K562 (cell line): ENCODE measurements at regions not wholly inside any gene's neighbourhood (a gene's known extent, or its start where the extent isn't known, plus 50 kb on each side); places are given as distances from the start of the nearest gene placed in this dataset.

Experiments used
- ATAC-seq: fragments of 200-7000 bp; cut with Tn5 transposase; 3 replicates; pipeline ENCODE4 v1.9.1; 2020; ENCODE audit warnings: moderate library complexity
- BruUV-seq: library from RNA; stranded (reverse); fragments of 400-500 nt; replicated peaks from 2 replicates; lab custom pipeline; 2021; lab: Mats Ljungman, UMichigan
- CTCF ChIA-PET: fragments of 300-600 bp; formaldehyde crosslinking; extraction: SDS; loops from one replicate; lab custom pipeline; 2021; ENCODE audit warnings: low intra/inter-chr PET ratio; lab: Yijun Ruan, JAX
- POLR2A ChIA-PET: fragments of 300-600, 350-650 bp; sonication (Branson Sonifier 250); formaldehyde crosslinking; extraction: SDS; loops from one replicate; lab custom pipeline; 2021; ENCODE audit warnings: antibody characterized with exemption, inconsistent platforms; lab: Yijun Ruan, JAX
- DNase-seq, 4 experiments: peaks; one replicate each; pipeline versions ENCODE4 v3.0.0 to v3.0.0-alpha.2; 2011 to 2018; ENCODE audit warnings: low spot score in 3 of 4, mixed read lengths in 3 of 4; ENCODE audit errors: extremely low read depth in 1 of 4
- FAIRE-seq: peaks from 2 replicates; lab custom pipeline; 2011; peaks lifted over from hg19 to GRCh38; lab: Jason Lieb, UNC
- H2AFZ ChIP-seq: 2 replicates; pipeline ENCODE4 v1.6.0; 2011; ENCODE audit warnings: low read depth, low read length, control low read depth, inconsistent platforms
- H3K27ac ChIP-seq: fragments of 200-600 bp; 3 replicates; pipeline ENCODE4 v1.8.0; 2011; ENCODE audit warnings: low read depth, mild to moderate bottlenecking, control low read depth, inconsistent platforms, low read length, moderate library complexity, mixed read lengths; ENCODE audit errors: extremely low read depth
- H3K27me3 ChIP-seq, 2 experiments: fragments of 300-600 bp in 1 of 2; 2 replicates in 1 of 2; 3 replicates in 1 of 2; pipeline versions ENCODE4 v1.6.0 to v1.8.0; 2011; ENCODE audit warnings: inconsistent platforms in 2 of 2, low read length in 2 of 2, mild to moderate bottlenecking in 1 of 2, mixed read lengths in 1 of 2, moderate library complexity in 1 of 2; ENCODE audit not compliant: control insufficient read depth in 2 of 2, insufficient read depth in 2 of 2
- H3K36me3 ChIP-seq: fragments of 300-600 bp; 3 replicates; pipeline ENCODE4 v1.8.0; 2011; ENCODE audit warnings: mild to moderate bottlenecking, low read length, inconsistent platforms; ENCODE audit not compliant: control insufficient read depth, insufficient read depth
- H3K4me1 ChIP-seq, 2 experiments: fragments of 200-600 bp in 1 of 2; replicated peaks in 1 of 2; 2 replicates in 1 of 2; 3 replicates in 1 of 2; pipeline versions ENCODE4 v1.5.1 to v1.8.0; 2011; ENCODE audit warnings: inconsistent platforms in 2 of 2, low read length in 2 of 2, mild to moderate bottlenecking in 1 of 2, mixed read lengths in 1 of 2, moderate library complexity in 1 of 2; ENCODE audit not compliant: control insufficient read depth in 2 of 2, insufficient read depth in 2 of 2
- H3K4me2 ChIP-seq: 2 replicates; pipeline ENCODE4 v1.6.1; 2011; ENCODE audit warnings: low read length, control low read depth, inconsistent platforms, mixed read lengths; ENCODE audit not compliant: insufficient read depth
- H3K4me3 ChIP-seq: fragments of 200-600 bp; sonication (generic), shearing (Covaris generic); 2 replicates; pipeline ENCODE4 v1.5.1; 2016; ENCODE audit warnings: control low read depth, inconsistent platforms
- H3K79me2 ChIP-seq: fragments of 200-600 bp; 3 replicates; pipeline ENCODE4 v1.8.0; 2011; ENCODE audit warnings: low read length, inconsistent platforms; ENCODE audit not compliant: control insufficient read depth, insufficient read depth
- H3K9ac ChIP-seq, 2 experiments: 2 replicates each; pipeline versions ENCODE4 v1.6.0 to v1.6.1; 2011; ENCODE audit warnings: low read depth in 2 of 2, low read length in 2 of 2, control low read depth in 1 of 2, inconsistent platforms in 1 of 2, mild to moderate bottlenecking in 1 of 2, mixed read lengths in 1 of 2; ENCODE audit not compliant: insufficient read depth in 1 of 2
- H3K9me1 ChIP-seq: one replicate; pipeline ENCODE4 v1.6.0; 2011; ENCODE audit warnings: inconsistent platforms, mild to moderate bottlenecking, low read length, moderate library complexity; ENCODE audit not compliant: control insufficient read depth, insufficient read depth
- H3K9me3 ChIP-seq: replicated peaks from 2 replicates; pipeline ENCODE4 v1.5.1; 2011; ENCODE audit warnings: low read depth, low read length, inconsistent platforms; ENCODE audit not compliant: control insufficient read depth, insufficient read depth
- H4K20me1 ChIP-seq: replicated peaks from 2 replicates; pipeline ENCODE4 v1.6.1; 2011; ENCODE audit warnings: low read length, inconsistent platforms, mixed read lengths; ENCODE audit not compliant: control insufficient read depth, insufficient read depth
- CSDE1 ChIP-seq, 2 experiments: fragments of 450-650 bp; IDR thresholded peaks; 2 replicates each; pipeline ENCODE4 v1.6.1; 2016; ENCODE audit warnings: mild to moderate bottlenecking in 1 of 2
- EP400 ChIP-seq: fragments of 450-650 bp; IDR thresholded peaks from 2 replicates; pipeline ENCODE4 v1.6.1; 2017; ENCODE audit warnings: antibody characterized with exemption, mild to moderate bottlenecking, moderate library complexity
- HDAC8 ChIP-seq: fragments of 450-650 bp; IDR thresholded peaks from 2 replicates; pipeline ENCODE4 v1.6.1; 2016; ENCODE audit warnings: mild to moderate bottlenecking, missing genetic modification characterization, moderate library complexity, missing compliant biosample characterization
- HEY1 ChIP-seq: fragments of 250-450 bp; sonication (Bioruptor Pico); IDR thresholded peaks from 2 replicates; pipeline ENCODE4 v1.5.0; 2020; ENCODE audit warnings: mild to moderate bottlenecking, moderate library complexity, borderline replicate concordance
- LARP7 ChIP-seq: fragments of 450-650 bp; IDR thresholded peaks from 2 replicates; pipeline ENCODE4 v1.6.1; 2016
- SIX5 ChIP-seq, 2 experiments: IDR thresholded peaks; 2 replicates each; pipeline ENCODE4 v1.6.1; 2011; ENCODE audit warnings: low read length in 2 of 2, borderline replicate concordance in 1 of 2, low read depth in 1 of 2, mild to moderate bottlenecking in 1 of 2, moderate library complexity in 1 of 2; ENCODE audit not compliant: insufficient read depth in 1 of 2
- SMAD3 ChIP-seq: fragments of 450-650 bp; formaldehyde crosslinking; conservative IDR thresholded peaks from 2 replicates; pipeline ENCODE4 v1.4.0; 2020; ENCODE audit warnings: mild to moderate bottlenecking
- SMARCB1 ChIP-seq: IDR thresholded peaks from 2 replicates; pipeline ENCODE4 v1.6.1; 2011; ENCODE audit warnings: improper control_type of control experiment, low read depth; ENCODE audit not compliant: insufficient read length
- ZNF232 ChIP-seq: sonication (generic); formaldehyde crosslinking; IDR thresholded peaks from 2 replicates; pipeline ENCODE4 v1.8.0; 2022; ENCODE audit warnings: mild to moderate bottlenecking, missing genetic modification reagents
- WGBS: fragments of 100-300 bp; shearing (Covaris generic); methylation state at CpG from one replicate; pipeline ENCODE4 v1.1.6; 2016; ENCODE audit warnings: low coverage, mixed read lengths; ENCODE audit not compliant: insufficient coverage; ENCODE audit errors: missing lambda C conversion rate; 5-methylcytosine and 5-hydroxymethylcytosine counted together
- in situ Hi-C: fragments of 300-500 bp; cut with MboI; formaldehyde crosslinking; loops from 4 replicates; pipeline ENCODE4 v1.15.0; 2018; ENCODE audit warnings: inconsistent platforms, mixed read lengths
- intact Hi-C: fragments of 100-400 bp; cut with micrococcal nuclease; formaldehyde crosslinking; loops from 2 replicates; pipeline ENCODE4 v1.14.2; 2022
- TF ChIP-seq, protein P1 (sequence below): sonication (generic); formaldehyde crosslinking; IDR thresholded peaks from 2 replicates; pipeline ENCODE4 v1.8.1; 2022; ENCODE audit warnings: missing genetic modification reagents
- TF ChIP-seq, protein P2 (sequence below): fragments of 200-800 bp; sonication (Bioruptor generic); IDR thresholded peaks from 2 replicates; pipeline ENCODE4 v1.6.1; 2016; ENCODE audit warnings: missing genetic modification characterization, missing compliant biosample characterization
- TF ChIP-seq, protein P3 (sequence below), 2 experiments: fragments of 450-650 bp in 1 of 2; sonication (generic) in 1 of 2; formaldehyde crosslinking; conservative IDR thresholded peaks; 2 replicates each; pipeline versions ENCODE4 v1.4.0 to v1.8.1; 2020 to 2022; ENCODE audit warnings: mild to moderate bottlenecking in 1 of 2, missing genetic modification reagents in 1 of 2

DNA sequence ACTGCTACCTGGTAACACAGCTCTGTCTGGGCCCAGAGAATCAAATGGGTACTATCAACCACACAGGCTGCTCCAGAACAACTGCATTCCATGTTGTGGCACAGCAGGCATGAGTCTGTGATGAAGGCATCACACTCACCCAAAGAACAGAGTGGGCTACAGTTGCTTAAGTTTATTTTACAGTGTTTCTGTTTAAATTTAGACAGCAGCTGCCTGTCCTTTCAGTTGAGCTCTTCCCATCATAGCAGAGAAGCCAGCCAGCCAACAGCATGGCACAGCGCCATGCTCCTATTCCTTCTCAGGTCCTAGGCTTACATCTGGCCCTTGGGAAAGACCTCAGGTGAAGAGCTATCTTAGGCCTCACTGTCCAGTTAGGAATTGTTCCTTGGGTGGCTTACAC is 147.0 kb upstream of the FRMD6 start:
- ChIA-PET POLR2A (no interaction called here), CTCF (no interaction called here)
- ATAC-seq (no peak), DNase-seq (no peak), FAIRE-seq (no peak)
- Histone ChIP-seq H3K4me1 (no peaks in the 10 kb centered on the region), H3K27me3 (peaks cover 0 to 4% of the 10 kb centered on the region in 2 experiments; a peak in 1 of 5 replicates), H3K79me2 (no peaks in the 10 kb centered on the region), H3K9me1 (no peaks in the 10 kb centered on the region), H3K9ac (no peak overlapping the region), H3K4me3 (no peak overlapping the region), H3K27ac (no peak overlapping the region), H3K36me3 (no peaks in the 10 kb centered on the region), H4K20me1 (no peaks in the 10 kb centered on the region), H3K9me3 (no peaks in the 10 kb centered on the region), H3K4me2 (no peak overlapping the region), H2AFZ (no peak overlapping the region)
- no TSS peak for BruUV-seq
- 0% methylated on average over 1 of the region's 1 CpG for WGBS
- in situ Hi-C loops (no loop called here), intact Hi-C loops (no loop called here)
- TF ChIP-seq ZNF232 (CRISPR knock-in tag) = no peak
- TF ChIP-seq SIX5 (IDR thresholded peaks at IDR 0.05; ENCODE audit: borderline replicate concordance in 1 of 2, insufficient read depth in 1 of 2, low read depth in 1 of 2, low read length in 2 of 2) = no peak
- TF ChIP-seq EP400 = no peak
- TF ChIP-seq, protein P1, sequence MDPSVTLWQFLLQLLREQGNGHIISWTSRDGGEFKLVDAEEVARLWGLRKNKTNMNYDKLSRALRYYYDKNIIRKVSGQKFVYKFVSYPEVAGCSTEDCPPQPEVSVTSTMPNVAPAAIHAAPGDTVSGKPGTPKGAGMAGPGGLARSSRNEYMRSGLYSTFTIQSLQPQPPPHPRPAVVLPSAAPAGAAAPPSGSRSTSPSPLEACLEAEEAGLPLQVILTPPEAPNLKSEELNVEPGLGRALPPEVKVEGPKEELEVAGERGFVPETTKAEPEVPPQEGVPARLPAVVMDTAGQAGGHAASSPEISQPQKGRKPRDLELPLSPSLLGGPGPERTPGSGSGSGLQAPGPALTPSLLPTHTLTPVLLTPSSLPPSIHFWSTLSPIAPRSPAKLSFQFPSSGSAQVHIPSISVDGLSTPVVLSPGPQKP = no peak
- TF ChIP-seq HDAC8 (tag) = no peak
- no peak for TF ChIP-seq HEY1 (CRISPR knock-in tag)
- no peak for TF ChIP-seq SMAD3
- no peak for TF ChIP-seq SMARCB1
- TF ChIP-seq, protein P2, sequence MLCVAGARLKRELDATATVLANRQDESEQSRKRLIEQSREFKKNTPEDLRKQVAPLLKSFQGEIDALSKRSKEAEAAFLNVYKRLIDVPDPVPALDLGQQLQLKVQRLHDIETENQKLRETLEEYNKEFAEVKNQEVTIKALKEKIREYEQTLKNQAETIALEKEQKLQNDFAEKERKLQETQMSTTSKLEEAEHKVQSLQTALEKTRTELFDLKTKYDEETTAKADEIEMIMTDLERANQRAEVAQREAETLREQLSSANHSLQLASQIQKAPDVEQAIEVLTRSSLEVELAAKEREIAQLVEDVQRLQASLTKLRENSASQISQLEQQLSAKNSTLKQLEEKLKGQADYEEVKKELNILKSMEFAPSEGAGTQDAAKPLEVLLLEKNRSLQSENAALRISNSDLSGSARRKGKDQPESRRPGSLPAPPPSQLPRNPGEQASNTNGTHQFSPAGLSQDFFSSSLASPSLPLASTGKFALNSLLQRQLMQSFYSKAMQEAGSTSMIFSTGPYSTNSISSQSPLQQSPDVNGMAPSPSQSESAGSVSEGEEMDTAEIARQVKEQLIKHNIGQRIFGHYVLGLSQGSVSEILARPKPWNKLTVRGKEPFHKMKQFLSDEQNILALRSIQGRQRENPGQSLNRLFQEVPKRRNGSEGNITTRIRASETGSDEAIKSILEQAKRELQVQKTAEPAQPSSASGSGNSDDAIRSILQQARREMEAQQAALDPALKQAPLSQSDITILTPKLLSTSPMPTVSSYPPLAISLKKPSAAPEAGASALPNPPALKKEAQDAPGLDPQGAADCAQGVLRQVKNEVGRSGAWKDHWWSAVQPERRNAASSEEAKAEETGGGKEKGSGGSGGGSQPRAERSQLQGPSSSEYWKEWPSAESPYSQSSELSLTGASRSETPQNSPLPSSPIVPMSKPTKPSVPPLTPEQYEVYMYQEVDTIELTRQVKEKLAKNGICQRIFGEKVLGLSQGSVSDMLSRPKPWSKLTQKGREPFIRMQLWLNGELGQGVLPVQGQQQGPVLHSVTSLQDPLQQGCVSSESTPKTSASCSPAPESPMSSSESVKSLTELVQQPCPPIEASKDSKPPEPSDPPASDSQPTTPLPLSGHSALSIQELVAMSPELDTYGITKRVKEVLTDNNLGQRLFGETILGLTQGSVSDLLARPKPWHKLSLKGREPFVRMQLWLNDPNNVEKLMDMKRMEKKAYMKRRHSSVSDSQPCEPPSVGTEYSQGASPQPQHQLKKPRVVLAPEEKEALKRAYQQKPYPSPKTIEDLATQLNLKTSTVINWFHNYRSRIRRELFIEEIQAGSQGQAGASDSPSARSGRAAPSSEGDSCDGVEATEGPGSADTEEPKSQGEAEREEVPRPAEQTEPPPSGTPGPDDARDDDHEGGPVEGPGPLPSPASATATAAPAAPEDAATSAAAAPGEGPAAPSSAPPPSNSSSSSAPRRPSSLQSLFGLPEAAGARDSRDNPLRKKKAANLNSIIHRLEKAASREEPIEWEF = no peak
- TF ChIP-seq LARP7 = no peak
- no peak for TF ChIP-seq CSDE1 (IDR thresholded peaks at IDR 0.05)
- TF ChIP-seq, protein P3, sequence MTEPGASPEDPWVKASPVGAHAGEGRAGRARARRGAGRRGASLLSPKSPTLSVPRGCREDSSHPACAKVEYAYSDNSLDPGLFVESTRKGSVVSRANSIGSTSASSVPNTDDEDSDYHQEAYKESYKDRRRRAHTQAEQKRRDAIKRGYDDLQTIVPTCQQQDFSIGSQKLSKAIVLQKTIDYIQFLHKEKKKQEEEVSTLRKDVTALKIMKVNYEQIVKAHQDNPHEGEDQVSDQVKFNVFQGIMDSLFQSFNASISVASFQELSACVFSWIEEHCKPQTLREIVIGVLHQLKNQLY (CRISPR knock-in tag; conservative IDR thresholded peaks at IDR 0.05) = no peak
